HG02981 (cell line): ENCODE measurements at regions not wholly inside any gene's neighbourhood (a gene's known extent, or its start where the extent isn't known, plus 50 kb on each side); places are given as distances from the start of the nearest gene placed in this dataset.

Experiments
- ATAC-seq: cut with Tn5 transposase; IDR thresholded peaks from one replicate; pipeline ENCODE4 v1.9.1; 2021; ENCODE audit warnings: mild to moderate bottlenecking, moderate library complexity; ENCODE audit not compliant: unreplicated experiment

- no peak for ATAC-seq
Observed at GRCh38 chr13:103866048-103866447, 799.8 kb upstream of the SLC10A2 start.

DNA sequence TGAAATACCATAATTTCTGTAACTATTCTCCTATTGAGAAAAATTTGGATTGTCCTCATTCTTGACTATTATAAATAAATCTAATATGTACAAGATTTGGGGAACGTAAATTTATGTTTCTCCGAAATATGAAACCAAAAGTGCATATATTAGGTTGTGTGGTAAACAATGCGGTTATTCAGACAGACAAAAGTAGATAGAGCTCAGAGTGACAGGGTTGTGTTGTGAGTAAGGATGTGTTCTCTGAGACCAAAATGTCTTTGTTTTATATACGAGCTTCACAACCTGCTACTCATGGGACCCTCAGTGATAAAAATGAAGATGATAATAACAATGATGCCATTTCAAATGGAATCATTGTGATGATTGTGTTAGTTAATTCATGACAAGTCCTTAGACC is 796.3 kb upstream of the SLC10A2 start:
- ATAC-seq = no peak

GRCh38 chr13:103859952-103860351 is 793.7 kb upstream of the SLC10A2 start:
- ATAC-seq = no peak

GRCh38 chr13:103852036-103852435 is 785.8 kb upstream of the SLC10A2 start:
- ATAC-seq = no peak

- no peak for ATAC-seq
Observed at GRCh38 chr13:103844471-103844870, 778.3 kb upstream of the SLC10A2 start.

GRCh38 chr13:103839460-103839859 is 773.2 kb upstream of the SLC10A2 start:
- ATAC-seq = no peak

DNA sequence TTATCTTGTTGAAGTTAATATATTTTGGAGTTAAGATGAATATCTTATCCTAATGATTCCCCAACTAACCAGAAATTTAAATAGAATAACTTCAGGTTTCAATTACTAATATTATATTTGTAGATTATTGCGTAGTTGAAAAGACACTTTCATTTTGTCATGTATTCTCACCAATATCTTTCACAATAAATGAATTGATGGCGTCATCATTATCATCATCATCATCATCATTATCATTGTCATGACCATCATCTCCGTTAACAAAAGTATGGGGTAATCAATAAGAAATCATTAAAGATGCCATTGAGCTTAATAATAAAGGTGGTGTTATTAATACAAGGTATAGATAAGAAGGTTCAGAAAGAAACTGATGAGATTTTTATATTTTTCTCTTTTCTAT is 768.8 kb upstream of the SLC10A2 start:
- no peak for ATAC-seq

GRCh38 chr13:103833294-103833852 is 767.2 kb upstream of the SLC10A2 start:
- no peak for ATAC-seq

- ATAC-seq = no peak
Observed at GRCh38 chr13:103815619-103816018, 749.4 kb upstream of the SLC10A2 start.

GRCh38 chr13:103812971-103813370 is 746.8 kb upstream of the SLC10A2 start:
- ATAC-seq = no peak

GRCh38 chr13:103812558-103812957 is 746.3 kb upstream of the SLC10A2 start:
- no peak for ATAC-seq

DNA sequence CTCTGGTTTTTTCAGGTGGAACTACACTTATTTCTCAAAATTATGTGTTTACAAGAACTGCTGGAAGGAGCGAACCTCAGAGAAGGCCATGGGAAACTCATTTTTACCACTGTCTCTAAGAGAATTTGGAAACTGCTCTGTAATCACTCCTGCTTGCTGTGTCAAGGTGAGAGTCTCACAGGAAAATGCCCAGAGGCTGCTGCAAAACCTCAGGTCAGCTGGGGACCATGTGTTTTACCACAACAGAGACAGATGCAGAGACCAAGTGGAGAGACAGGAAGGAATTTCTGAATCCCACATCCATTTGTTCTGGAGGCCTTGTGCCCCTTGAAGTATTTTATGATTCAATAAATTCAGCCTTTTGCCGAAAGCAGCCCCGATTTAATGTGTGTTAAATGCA is 743.8 kb upstream of the SLC10A2 start:
- no peak for ATAC-seq

- no peak for ATAC-seq
Observed at GRCh38 chr13:103805771-103806170, 739.6 kb upstream of the SLC10A2 start.

GRCh38 chr13:103803349-103803748 is 737.1 kb upstream of the SLC10A2 start:
- no peak for ATAC-seq

GRCh38 chr13:103799028-103799427 is 732.8 kb upstream of the SLC10A2 start:
- no peak for ATAC-seq

DNA sequence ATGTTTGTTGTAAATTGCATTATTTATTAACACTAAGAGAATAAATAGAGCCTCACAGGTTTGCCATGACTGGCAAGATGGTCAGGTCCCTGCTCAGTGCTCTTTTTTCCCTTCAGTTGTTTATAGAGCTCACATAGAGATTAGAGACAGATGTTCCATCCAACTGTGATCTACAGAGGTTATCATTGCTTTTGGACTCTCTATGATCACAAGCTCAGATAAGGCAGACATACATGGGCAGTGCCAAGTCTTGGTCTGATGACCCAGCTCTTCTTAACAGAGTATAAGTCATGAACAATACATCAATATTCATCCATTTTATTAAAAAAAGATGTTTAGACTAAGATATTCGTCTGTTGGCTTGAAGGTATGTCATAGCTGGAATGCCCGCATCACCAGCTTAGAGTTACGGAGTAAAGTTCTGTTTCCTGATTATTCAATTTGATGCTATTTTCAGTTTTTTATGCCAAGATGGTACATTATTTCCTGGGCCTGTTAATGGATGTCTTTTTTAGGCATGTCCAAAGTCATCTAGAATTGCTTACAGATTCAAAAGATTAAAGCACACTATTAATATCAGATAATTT is 729.8 kb upstream of the SLC10A2 start:
- no peak for ATAC-seq

DNA sequence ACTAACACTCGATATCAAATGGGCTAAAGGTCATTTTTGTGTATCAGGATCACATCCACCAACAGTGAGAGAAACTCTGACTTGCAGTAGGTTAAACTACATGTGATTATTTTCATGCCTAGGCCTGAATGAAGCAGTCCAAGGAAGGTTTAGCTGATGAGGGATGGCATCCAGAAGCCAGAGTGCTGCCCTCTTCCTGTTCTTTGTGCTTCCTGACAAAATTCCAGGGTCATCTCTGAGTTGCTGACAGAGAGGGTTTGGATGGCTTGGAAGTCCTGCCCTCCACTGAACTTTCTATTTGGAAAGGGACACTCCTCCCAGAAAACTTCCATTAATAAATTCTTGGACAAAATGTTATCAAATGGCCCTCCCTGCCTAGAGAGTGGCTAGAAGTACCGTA is 728.3 kb upstream of the SLC10A2 start:
- no peak for ATAC-seq

DNA sequence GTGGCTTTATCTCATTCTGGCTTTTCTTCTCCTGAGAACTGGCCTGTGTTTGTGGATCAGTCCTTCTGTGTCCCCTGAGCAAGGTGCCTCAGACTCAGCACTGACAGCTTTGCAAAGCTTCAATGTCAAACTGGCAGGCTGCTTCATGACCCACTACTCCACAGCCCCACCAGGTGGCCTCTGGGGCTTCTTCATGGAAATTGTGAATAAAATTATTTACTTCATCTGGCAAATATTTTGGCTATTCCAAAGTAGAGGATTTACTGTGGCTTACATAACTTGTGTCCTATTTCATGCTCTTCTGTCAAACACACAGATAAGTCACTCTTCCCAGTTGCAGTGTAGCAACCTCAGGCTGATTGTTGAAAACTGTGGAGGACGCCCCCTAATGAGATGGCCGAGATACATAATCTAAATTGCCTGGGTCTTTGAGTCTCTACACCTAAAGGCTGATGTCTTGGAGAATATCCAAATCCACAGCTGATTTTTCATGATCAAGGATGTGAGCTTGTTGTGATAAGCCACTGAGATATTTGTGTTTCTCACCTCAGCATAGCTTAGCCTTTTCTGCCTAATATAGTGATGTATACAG is 721.9 kb upstream of the SLC10A2 start:
- no peak for ATAC-seq

DNA sequence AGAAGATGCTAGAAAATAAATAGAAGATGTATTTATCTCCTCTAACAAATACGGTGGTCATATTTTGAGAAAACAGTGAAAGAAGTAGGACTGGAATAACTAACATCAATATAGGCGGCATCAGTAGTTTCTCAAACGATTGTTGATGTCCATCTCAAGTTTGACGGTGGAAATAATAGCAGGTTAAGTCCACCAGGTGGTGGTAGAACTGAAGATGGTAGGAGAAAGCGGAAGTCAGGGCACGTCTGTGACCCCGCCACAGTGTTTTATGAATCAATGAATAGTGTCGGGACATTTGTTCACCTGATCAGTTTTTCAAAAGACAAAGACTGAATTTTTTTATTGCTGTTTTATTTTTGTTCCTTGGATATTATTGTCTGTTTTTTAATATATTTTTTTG is 706.4 kb upstream of the SLC10A2 start:
- no peak for ATAC-seq

DNA sequence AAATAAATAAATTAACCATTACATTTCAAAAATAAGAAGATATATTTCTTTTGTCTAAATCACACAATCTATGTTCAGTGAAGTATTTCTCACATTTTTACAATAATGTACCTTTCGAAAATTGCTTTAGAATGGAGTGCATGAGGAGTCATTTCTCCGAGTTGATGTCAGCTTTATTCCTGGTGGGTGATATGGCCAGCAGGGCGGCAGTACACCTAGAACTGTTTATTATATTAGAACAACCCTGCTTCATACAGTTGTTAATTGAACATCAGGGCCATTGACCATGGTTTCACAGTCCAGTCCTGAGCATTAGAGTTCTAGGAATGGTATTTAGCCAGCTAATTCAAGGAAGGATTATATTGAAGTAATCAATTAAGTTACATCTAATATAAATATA is 696.3 kb upstream of the SLC10A2 start:
- ATAC-seq = no peak

DNA sequence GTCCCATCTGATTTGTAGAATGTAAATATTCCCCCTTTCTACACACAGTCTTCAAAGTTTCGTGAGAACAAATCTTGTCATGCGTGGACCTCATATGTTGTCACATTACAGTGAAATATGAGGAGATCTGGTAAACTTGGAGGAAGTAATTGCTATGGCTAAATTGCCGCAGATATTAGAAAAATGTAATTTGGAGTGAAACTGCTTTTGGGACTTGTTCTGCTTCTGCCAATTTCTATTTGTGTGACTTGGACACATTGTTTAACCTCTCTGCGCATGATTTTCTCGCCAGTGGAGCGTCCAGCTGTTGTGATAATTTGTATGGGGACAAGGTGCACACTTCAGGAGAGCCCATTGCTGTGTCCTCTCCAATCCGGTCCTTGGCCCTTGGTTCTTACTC is 693.1 kb upstream of the SLC10A2 start:
- no peak for ATAC-seq

DNA sequence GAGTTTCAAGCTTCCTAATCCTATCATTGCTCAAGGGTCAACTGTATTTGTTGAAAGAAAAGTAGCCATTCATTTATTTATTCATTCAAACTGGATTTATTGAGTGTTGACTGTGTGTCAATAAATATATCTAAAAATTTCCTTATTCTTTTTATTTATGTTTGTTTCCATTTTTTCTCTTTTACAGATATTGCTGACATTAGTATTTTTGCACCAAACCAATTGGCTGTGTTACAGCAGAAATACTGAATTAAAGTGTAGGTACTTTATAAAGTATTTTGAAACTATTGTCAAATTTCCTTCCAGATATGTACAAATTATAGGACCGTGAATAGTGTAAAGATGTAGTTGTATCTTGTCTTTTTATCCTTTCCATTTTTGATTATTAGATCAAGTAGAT is 692.0 kb upstream of the SLC10A2 start:
- no peak for ATAC-seq

DNA sequence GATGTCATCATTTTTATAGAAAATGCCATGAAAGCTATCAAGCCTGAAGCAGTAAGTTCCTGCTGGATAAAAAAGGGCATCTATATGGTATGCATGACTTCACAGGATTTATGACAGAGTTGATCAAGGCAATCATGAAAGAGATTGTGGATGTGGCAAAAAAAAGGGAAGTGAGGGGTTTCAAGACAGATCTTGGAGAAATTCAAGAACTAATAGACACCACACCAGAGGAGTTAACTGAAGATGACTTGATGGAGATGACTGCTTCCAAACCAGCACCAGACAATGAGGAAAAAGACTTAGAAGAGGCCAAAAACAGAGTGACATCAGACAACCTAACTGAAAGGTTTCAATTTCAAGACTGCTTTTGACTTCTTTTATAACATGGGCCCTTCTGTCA is 691.1 kb upstream of the SLC10A2 start:
- ATAC-seq = peak; percentile 44
